GM23338 (cell line): ENCODE measurements at regions not wholly inside any gene's neighbourhood (a gene's known extent, or its start where the extent isn't known, plus 50 kb on each side); places are given as distances from the start of the nearest gene placed in this dataset.

Source experiments
- ATAC-seq: fragments of 200-7000 bp; cut with Tn5 transposase; 3 replicates; pipeline ENCODE4 v1.9.1; 2020
- DNase-seq: peaks from one replicate; pipeline ENCODE4 v3.0.0-alpha.2; 2015; ENCODE audit warnings: low spot score
- H2AFZ ChIP-seq: fragments of 200-600 bp; sonication (generic); 2 replicates; pipeline ENCODE4 v1.8.0; 2016; ENCODE audit warnings: antibody characterized with exemption, mild to moderate bottlenecking, moderate library complexity
- H3F3A ChIP-seq: fragments of 200-600 bp; sonication (generic); replicated peaks from 2 replicates; pipeline ENCODE4 v1.8.0; 2017; ENCODE audit warnings: antibody characterized with exemption, mixed run types, low read depth
- H3K27ac ChIP-seq: fragments of 200-600 bp; sonication (generic); 2 replicates; pipeline ENCODE4 v1.6.1; 2016; ENCODE audit warnings: low read depth
- H3K27me3 ChIP-seq: fragments of 200-600 bp; sonication (generic); 2 replicates; pipeline ENCODE4 v1.8.0; 2016; ENCODE audit warnings: mild to moderate bottlenecking, mixed run types, moderate library complexity; ENCODE audit not compliant: insufficient read depth
- H3K36me3 ChIP-seq: fragments of 200-600 bp; sonication (generic); 2 replicates; pipeline ENCODE4 v1.8.0; 2016; ENCODE audit warnings: mild to moderate bottlenecking; ENCODE audit not compliant: insufficient read depth
- H3K4me1 ChIP-seq: fragments of 200-600 bp; sonication (generic); 2 replicates; pipeline ENCODE4 v1.8.0; 2016; ENCODE audit warnings: mild to moderate bottlenecking, moderate library complexity; ENCODE audit not compliant: insufficient read depth
- H3K4me2 ChIP-seq: fragments of 200-600 bp; sonication (generic); 2 replicates; pipeline ENCODE4 v1.7.1; 2017; ENCODE audit warnings: mixed run types
- H3K4me3 ChIP-seq: fragments of 200-600 bp; sonication (generic); 2 replicates; pipeline ENCODE4 v1.6.1; 2016; ENCODE audit warnings: mixed run types
- H3K79me2 ChIP-seq: fragments of 200-600 bp; sonication (generic); replicated peaks from 2 replicates; pipeline ENCODE4 v1.8.0; 2017; ENCODE audit warnings: mild to moderate bottlenecking; ENCODE audit not compliant: insufficient read depth
- H3K9me2 ChIP-seq: fragments of 200-600 bp; sonication (generic); 2 replicates; pipeline ENCODE4 v1.8.0; 2017; ENCODE audit not compliant: insufficient read depth
- H4K20me1 ChIP-seq: fragments of 200-600 bp; sonication (generic); replicated peaks from 2 replicates; pipeline ENCODE4 v1.8.0; 2017; ENCODE audit warnings: mild to moderate bottlenecking; ENCODE audit not compliant: insufficient read depth
- H3K27ac Mint-ChIP-seq: 2 replicates; pipeline ENCODE4 v1.8.0; 2020; ENCODE audit warnings: inconsistent platforms, mild to moderate bottlenecking, moderate library complexity, mixed read lengths
- H3K27me3 Mint-ChIP-seq: 3 replicates; pipeline ENCODE4 v1.8.0; 2022; ENCODE audit warnings: low read depth, mild to moderate bottlenecking, moderate library complexity, mixed read lengths, inconsistent platforms; ENCODE audit not compliant: insufficient read depth, poor library complexity
- H3K36me3 Mint-ChIP-seq: 3 replicates; pipeline ENCODE4 v1.8.0; 2021; ENCODE audit warnings: low read depth, mild to moderate bottlenecking, inconsistent platforms, moderate library complexity, mixed read lengths
- H3K4me1 Mint-ChIP-seq: 3 replicates; pipeline ENCODE4 v1.8.0; 2020; ENCODE audit warnings: mild to moderate bottlenecking, inconsistent platforms, mixed read lengths
- H3K4me3 Mint-ChIP-seq: 3 replicates; pipeline ENCODE4 v1.8.0; 2021; ENCODE audit warnings: moderate library complexity, mild to moderate bottlenecking, inconsistent platforms, mixed read lengths
- H3K9me3 Mint-ChIP-seq: 3 replicates; pipeline ENCODE4 v1.8.0; 2020; ENCODE audit warnings: moderate library complexity, mild to moderate bottlenecking, inconsistent platforms, mixed read lengths
- EZH2 ChIP-seq: fragments of 200-600 bp; sonication (generic); IDR thresholded peaks from one replicate; pipeline ENCODE4 v1.8.0; 2017; ENCODE audit warnings: antibody characterized with exemption, mild to moderate bottlenecking, low read depth; ENCODE audit not compliant: unreplicated experiment
- EZH2phosphoT487 ChIP-seq: fragments of 200-600 bp; sonication (generic); IDR thresholded peaks from one replicate; pipeline ENCODE4 v1.8.1; 2018; ENCODE audit warnings: antibody characterized with exemption; ENCODE audit not compliant: unreplicated experiment
- JUNB ChIP-seq: IDR thresholded peaks from one replicate; pipeline ENCODE4 v1.6.1; 2016; ENCODE audit warnings: antibody characterized with exemption; ENCODE audit not compliant: unreplicated experiment
- ZNF114 ChIP-seq: fragments of 250-450 bp; sonication (Bioruptor Pico); IDR thresholded peaks from 2 replicates; pipeline ENCODE4 v1.5.0; 2020; ENCODE audit warnings: mild to moderate bottlenecking, moderate library complexity
- ZNF331 ChIP-seq: fragments of 250-450 bp; sonication (Bioruptor Pico); IDR thresholded peaks from 2 replicates; pipeline ENCODE4 v1.5.0; 2020; ENCODE audit warnings: low read depth, mild to moderate bottlenecking, moderate library complexity
- ZNF462 ChIP-seq: fragments of 250-450 bp; sonication (Bioruptor Pico); IDR thresholded peaks from 2 replicates; pipeline ENCODE4 v1.5.0; 2020; ENCODE audit warnings: mild to moderate bottlenecking, moderate library complexity
- TF ChIP-seq, protein P1 (sequence below): IDR thresholded peaks from one replicate; pipeline ENCODE4 v1.6.1; 2018; ENCODE audit warnings: antibody characterized with exemption; ENCODE audit not compliant: unreplicated experiment
- TF ChIP-seq, protein P2 (sequence below), 2 experiments: fragments of 200-600 bp in 1 of 2; sonication (generic) in 1 of 2; conservative IDR thresholded peaks; 2 replicates each; pipeline versions ENCODE4 v1.5.1 to v1.6.1; 2016 to 2017; ENCODE audit warnings: antibody characterized with exemption in 2 of 2, low read depth in 2 of 2, mild to moderate bottlenecking in 2 of 2, moderate library complexity in 1 of 2

DNA sequence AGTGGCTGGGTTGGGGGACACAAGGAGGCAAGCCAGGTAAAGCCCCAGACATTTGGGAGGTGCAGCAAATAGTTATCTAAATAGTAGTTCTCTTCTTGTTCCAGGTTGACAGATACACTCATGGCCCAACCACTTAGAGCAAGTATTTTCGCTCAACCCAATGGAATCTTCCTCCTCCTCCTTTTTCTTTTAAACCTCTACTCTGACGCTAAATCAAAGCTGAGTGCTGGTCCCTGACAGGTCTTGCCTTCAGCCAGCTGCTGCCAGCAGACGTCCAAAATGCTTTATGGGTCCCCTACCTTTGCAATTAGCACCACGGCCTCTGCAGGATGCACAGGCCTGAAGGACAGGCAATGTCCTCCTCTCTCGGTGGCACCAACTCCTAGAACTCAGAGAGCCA is 558.5 kb downstream of the MIAT start:
- peaks cover 6% of the 10 kb centered on the region for H3K27me3 Mint-ChIP-seq
- no peak overlapping the region for H3K4me2 ChIP-seq
- H4K20me1 ChIP-seq: no peaks in the 10 kb centered on the region
- H3K4me1 ChIP-seq: no peaks in the 10 kb centered on the region
- no peak overlapping the region for H3K4me3 ChIP-seq
- ATAC-seq (no peak), DNase-seq (no peak)
- no peaks in the 10 kb centered on the region for H3F3A ChIP-seq
- no peak overlapping the region for H3K27ac ChIP-seq
- H3K4me1 Mint-ChIP-seq: peaks cover 6% of the 10 kb centered on the region; the same call in 1 of the 3 replicates
- H3K9me3 Mint-ChIP-seq: no peaks in the 10 kb centered on the region
- no peaks in the 10 kb centered on the region for H3K79me2 ChIP-seq
- no peak overlapping the region for H2AFZ ChIP-seq
- H3K27ac Mint-ChIP-seq: no peak overlapping the region
- no peak for TF ChIP-seq JUNB
- TF ChIP-seq, protein P1, sequence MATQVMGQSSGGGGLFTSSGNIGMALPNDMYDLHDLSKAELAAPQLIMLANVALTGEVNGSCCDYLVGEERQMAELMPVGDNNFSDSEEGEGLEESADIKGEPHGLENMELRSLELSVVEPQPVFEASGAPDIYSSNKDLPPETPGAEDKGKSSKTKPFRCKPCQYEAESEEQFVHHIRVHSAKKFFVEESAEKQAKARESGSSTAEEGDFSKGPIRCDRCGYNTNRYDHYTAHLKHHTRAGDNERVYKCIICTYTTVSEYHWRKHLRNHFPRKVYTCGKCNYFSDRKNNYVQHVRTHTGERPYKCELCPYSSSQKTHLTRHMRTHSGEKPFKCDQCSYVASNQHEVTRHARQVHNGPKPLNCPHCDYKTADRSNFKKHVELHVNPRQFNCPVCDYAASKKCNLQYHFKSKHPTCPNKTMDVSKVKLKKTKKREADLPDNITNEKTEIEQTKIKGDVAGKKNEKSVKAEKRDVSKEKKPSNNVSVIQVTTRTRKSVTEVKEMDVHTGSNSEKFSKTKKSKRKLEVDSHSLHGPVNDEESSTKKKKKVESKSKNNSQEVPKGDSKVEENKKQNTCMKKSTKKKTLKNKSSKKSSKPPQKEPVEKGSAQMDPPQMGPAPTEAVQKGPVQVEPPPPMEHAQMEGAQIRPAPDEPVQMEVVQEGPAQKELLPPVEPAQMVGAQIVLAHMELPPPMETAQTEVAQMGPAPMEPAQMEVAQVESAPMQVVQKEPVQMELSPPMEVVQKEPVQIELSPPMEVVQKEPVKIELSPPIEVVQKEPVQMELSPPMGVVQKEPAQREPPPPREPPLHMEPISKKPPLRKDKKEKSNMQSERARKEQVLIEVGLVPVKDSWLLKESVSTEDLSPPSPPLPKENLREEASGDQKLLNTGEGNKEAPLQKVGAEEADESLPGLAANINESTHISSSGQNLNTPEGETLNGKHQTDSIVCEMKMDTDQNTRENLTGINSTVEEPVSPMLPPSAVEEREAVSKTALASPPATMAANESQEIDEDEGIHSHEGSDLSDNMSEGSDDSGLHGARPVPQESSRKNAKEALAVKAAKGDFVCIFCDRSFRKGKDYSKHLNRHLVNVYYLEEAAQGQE: no peak
- no peak for TF ChIP-seq ZNF462 (CRISPR knock-in tag)
- TF ChIP-seq ZNF331: no peak
- no peak for TF ChIP-seq EZH2phosphoT487
- no peak for TF ChIP-seq ZNF114
- TF ChIP-seq EZH2: no peak
- TF ChIP-seq, protein P2, sequence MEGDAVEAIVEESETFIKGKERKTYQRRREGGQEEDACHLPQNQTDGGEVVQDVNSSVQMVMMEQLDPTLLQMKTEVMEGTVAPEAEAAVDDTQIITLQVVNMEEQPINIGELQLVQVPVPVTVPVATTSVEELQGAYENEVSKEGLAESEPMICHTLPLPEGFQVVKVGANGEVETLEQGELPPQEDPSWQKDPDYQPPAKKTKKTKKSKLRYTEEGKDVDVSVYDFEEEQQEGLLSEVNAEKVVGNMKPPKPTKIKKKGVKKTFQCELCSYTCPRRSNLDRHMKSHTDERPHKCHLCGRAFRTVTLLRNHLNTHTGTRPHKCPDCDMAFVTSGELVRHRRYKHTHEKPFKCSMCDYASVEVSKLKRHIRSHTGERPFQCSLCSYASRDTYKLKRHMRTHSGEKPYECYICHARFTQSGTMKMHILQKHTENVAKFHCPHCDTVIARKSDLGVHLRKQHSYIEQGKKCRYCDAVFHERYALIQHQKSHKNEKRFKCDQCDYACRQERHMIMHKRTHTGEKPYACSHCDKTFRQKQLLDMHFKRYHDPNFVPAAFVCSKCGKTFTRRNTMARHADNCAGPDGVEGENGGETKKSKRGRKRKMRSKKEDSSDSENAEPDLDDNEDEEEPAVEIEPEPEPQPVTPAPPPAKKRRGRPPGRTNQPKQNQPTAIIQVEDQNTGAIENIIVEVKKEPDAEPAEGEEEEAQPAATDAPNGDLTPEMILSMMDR (conservative IDR thresholded peaks at IDR 0.05; ENCODE audit: low read depth in 2 of 2): no peak
- H3K36me3 ChIP-seq: no peaks in the 10 kb centered on the region
- H3K36me3 Mint-ChIP-seq: no peaks in the 10 kb centered on the region
- H3K4me3 Mint-ChIP-seq: no peak overlapping the region
- no peaks in the 10 kb centered on the region for H3K27me3 ChIP-seq
- no peaks in the 10 kb centered on the region; the same call in 1 of the 2 replicates for H3K9me2 ChIP-seq
